OCI-LY1 (cell line): ENCODE measurements at regions not wholly inside any gene's neighbourhood (a gene's known extent, or its start where the extent isn't known, plus 50 kb on each side); places are given as distances from the start of the nearest gene placed in this dataset.

Experiments used
- EZH2 ChIP-seq: fragments of 200-600 bp; sonication (generic), shearing (Covaris generic); IDR thresholded peaks from 2 replicates; pipeline ENCODE4 v1.8.0; 2017; ENCODE audit warnings: borderline replicate concordance, mixed run types, mild to moderate bottlenecking, antibody characterized with exemption, low read length, moderate library complexity, mixed read lengths
- TF ChIP-seq, protein P1 (sequence below): fragments of 200-600 bp; sonication (generic), shearing (Covaris generic); IDR thresholded peaks from 2 replicates; pipeline ENCODE4 v1.5.1; 2017; ENCODE audit warnings: mild to moderate bottlenecking, antibody characterized with exemption, low read length, moderate library complexity, mixed read lengths

DNA sequence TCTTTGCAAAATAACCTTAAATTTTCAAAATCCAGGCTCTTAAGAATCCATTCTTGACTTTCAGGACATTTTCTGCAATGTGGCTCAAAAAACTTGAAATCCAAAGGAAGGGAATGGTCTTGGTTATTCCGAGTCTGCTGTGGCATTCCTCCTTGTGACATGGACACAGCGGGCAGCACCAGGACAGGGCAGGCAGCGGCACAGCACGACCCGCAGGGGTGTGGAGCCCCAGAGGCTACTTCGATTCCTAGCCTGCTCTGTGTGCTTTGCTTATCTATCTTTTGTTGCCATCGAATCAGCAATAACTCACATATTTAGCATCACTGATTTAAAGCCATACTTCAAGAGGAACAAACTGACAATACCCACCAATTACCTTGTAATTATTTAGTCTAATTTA lies 420.2 kb upstream of the IRX1 start:
- TF ChIP-seq, protein P1, sequence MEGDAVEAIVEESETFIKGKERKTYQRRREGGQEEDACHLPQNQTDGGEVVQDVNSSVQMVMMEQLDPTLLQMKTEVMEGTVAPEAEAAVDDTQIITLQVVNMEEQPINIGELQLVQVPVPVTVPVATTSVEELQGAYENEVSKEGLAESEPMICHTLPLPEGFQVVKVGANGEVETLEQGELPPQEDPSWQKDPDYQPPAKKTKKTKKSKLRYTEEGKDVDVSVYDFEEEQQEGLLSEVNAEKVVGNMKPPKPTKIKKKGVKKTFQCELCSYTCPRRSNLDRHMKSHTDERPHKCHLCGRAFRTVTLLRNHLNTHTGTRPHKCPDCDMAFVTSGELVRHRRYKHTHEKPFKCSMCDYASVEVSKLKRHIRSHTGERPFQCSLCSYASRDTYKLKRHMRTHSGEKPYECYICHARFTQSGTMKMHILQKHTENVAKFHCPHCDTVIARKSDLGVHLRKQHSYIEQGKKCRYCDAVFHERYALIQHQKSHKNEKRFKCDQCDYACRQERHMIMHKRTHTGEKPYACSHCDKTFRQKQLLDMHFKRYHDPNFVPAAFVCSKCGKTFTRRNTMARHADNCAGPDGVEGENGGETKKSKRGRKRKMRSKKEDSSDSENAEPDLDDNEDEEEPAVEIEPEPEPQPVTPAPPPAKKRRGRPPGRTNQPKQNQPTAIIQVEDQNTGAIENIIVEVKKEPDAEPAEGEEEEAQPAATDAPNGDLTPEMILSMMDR: no peak
- no peak for TF ChIP-seq EZH2
